Duodenal mucosa (tissue), 2 donors: ENCODE measurements at regions not wholly inside any gene's neighbourhood (a gene's known extent, or its start where the extent isn't known, plus 50 kb on each side); places are given as distances from the start of the nearest gene placed in this dataset.

ENCODE experiments used
- H3K27ac ChIP-seq: one replicate; pipeline ENCODE4 v1.7.0; 2013; ENCODE audit warnings: low read depth, low read length
- H3K27me3 ChIP-seq, 2 donors: one replicate each; pipeline ENCODE4 v1.7.0; 2013; ENCODE audit warnings: low read length in 2 of 2, control low read depth in 1 of 2; ENCODE audit not compliant: insufficient read depth in 2 of 2, control insufficient read depth in 1 of 2
- H3K36me3 ChIP-seq, 2 donors: one replicate each; pipeline ENCODE4 v1.7.0; 2013; ENCODE audit warnings: low read length in 2 of 2, control low read depth in 1 of 2; ENCODE audit not compliant: insufficient read depth in 2 of 2, control insufficient read depth in 1 of 2
- H3K4me1 ChIP-seq, 2 donors: one replicate each; pipeline ENCODE4 v1.7.0; 2013; ENCODE audit warnings: low read length in 2 of 2, control low read depth in 1 of 2; ENCODE audit not compliant: insufficient read depth in 2 of 2, control insufficient read depth in 1 of 2
- H3K4me3 ChIP-seq, 2 donors: one replicate each; pipeline ENCODE4 v1.7.0; 2013; ENCODE audit warnings: low read length in 2 of 2, low read depth in 1 of 2
- H3K9ac ChIP-seq, 2 donors: one replicate each; pipeline ENCODE4 v1.7.0; 2013; ENCODE audit warnings: low read length in 2 of 2, low read depth in 1 of 2
- H3K9me3 ChIP-seq, 2 donors: one replicate each; pipeline ENCODE4 v1.7.0; 2013; ENCODE audit warnings: low read length in 2 of 2, control low read depth in 1 of 2; ENCODE audit not compliant: control insufficient read depth in 1 of 2

- Histone ChIP-seq H3K4me1 (no peaks in the 10 kb centered on the region), H3K9ac (no peak overlapping the region), H3K27ac (no peak overlapping the region), H3K36me3 (no peaks in the 10 kb centered on the region), H3K27me3 (no peaks in the 10 kb centered on the region), H3K9me3 (no peaks in the 10 kb centered on the region), H3K4me3 (no peak overlapping the region)
Measured at GRCh38 chr1:200323856-200324400, 85.9 kb downstream of the ZNF281 start.

DNA sequence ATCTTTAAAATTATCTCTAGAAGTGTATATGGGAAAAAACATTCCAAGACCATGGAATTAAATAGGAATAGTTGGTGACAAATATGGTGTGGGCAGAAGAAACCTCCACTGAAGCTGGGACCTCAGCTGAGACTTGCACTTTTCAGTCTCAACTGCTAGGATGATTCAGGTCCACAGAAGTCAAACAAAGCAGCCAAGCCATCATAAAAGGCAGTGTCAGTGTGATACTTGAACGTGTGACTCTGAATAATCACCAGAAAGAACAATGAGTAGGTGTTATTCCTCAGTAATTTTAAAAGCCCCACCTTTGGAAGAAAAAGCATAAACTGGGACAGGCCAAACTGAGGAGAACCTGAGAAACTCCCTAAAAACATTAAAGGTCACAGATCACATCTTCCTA, 90.7 kb downstream of the ZNF281 start:
- Histone ChIP-seq H3K36me3 (no peaks in the 10 kb centered on the region), H3K9me3 (no peaks in the 10 kb centered on the region), H3K4me3 (no peak overlapping the region), H3K9ac (no peak overlapping the region), H3K4me1 (no peaks in the 10 kb centered on the region), H3K27me3 (peaks cover 8 to 12% of the 10 kb centered on the region in 2 donors), H3K27ac (no peak overlapping the region)

DNA sequence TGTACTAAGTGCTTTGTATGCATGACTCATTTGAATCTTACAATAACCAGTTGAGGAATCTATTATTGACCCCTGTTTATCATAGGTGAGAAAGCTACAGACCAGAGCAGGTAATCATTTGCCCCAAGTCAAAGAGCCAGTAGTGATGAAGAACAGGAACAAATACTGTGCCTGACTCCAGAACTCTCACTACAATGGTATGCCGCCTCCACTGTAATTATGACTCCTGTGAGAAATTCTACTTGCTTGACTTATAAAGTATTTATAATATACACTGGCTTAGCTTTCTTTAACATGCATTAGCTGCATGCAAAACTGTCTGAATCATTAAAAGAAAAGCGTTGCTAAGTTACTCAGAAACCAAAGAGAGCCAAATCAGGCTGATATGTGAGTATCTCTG, 92.6 kb downstream of the ZNF281 start:
- Histone ChIP-seq H3K9me3 (no peaks in the 10 kb centered on the region), H3K4me1 (no peaks in the 10 kb centered on the region)

DNA sequence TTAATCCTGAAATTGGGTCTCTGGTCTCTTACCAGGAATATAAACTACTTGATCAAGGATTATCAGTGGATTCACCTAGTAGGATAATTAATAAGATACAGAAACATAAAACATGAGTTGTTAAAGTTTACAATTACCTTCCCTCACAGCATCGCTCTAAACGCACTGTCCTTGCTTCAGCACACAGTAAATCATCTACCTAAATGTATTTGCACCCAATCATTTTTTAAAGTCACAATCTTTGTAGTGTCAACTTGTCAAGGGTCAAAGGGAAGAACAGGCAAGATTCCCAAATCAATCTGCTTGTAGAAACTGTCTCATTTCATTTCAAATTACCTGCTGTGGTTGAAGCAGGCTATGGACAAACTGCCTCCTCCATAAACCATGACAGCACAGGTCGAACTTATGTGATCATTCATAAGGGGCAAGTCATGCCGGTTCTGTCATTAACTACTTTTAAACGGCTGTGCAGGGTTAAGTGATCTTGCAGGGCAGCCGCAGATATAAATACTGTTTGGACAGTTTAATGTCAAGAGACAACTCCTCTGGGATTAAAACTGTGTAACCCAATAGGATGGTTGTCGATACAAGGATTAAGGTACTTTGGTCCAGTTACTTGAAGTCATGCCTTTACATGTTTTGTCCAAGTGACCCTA, 93.6 kb downstream of the ZNF281 start:
- Histone ChIP-seq H3K27me3 (peaks cover 8 to 12% of the 10 kb centered on the region in 2 donors), H3K36me3 (no peaks in the 10 kb centered on the region), H3K9ac (no peak overlapping the region), H3K9me3 (no peaks in the 10 kb centered on the region), H3K4me1 (no peaks in the 10 kb centered on the region), H3K27ac (no peak overlapping the region), H3K4me3 (no peak overlapping the region)

More for the DNA sequence above, 92.6 kb downstream of the ZNF281 start:
- peaks cover 8 to 12% of the 10 kb centered on the region in 2 donors for H3K27me3 ChIP-seq
- H3K9ac ChIP-seq = no peak overlapping the region
- no peak overlapping the region for H3K27ac ChIP-seq
- H3K4me3 ChIP-seq = no peak overlapping the region
- H3K36me3 ChIP-seq = no peaks in the 10 kb centered on the region

DNA sequence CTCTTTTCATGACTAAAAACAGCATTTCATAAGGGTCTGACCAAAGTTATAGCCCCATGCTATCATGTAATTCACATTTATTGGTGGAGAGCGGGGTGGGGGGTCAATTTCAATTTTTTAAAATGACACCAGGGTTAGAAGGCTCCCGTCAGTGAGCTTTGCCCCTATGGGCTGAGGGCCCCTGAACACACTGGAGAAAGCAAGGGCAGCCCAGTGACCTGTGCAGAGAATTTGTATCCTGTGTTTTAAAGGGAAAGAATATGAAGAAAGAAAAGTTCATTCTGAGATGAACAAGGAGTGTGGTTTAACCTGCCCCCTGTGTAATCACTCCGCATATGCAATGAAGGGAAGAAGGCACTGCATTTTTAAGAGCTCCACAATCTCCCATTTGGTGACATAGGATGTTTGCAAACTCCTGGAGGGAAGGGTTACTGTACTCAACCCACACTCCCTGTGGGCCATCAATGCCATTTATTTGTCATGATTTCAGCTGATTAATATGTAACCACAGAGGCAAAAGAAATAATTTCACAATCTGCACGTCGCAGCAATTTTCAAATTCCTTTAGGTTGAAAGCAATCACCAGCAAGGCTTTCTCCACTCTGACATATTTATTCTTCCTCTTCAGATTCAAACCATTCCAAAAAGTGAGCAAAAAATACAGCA, 95.6 kb downstream of the ZNF281 start:
- Histone ChIP-seq H3K4me1 (no peaks in the 10 kb centered on the region), H3K9me3 (no peaks in the 10 kb centered on the region), H3K9ac (no peak overlapping the region), H3K27ac (no peak overlapping the region), H3K36me3 (no peaks in the 10 kb centered on the region), H3K27me3 (peaks cover 8 to 12% of the 10 kb centered on the region in 2 donors), H3K4me3 (no peak overlapping the region)

GRCh38 chr1:200311256-200311655, 98.6 kb downstream of the ZNF281 start:
- Histone ChIP-seq H3K9me3 (no peaks in the 10 kb centered on the region), H3K36me3 (no peaks in the 10 kb centered on the region), H3K4me3 (no peak overlapping the region), H3K27ac (no peak overlapping the region), H3K9ac (no peak overlapping the region), H3K4me1 (peaks cover 0 to 8% of the 10 kb centered on the region in 2 donors), H3K27me3 (peaks cover 1 to 8% of the 10 kb centered on the region in 2 donors)

- Histone ChIP-seq H3K9me3 (no peaks in the 10 kb centered on the region), H3K27ac (no peak overlapping the region), H3K27me3 (peaks cover 0 to 4% of the 10 kb centered on the region in 2 donors)
Measured at GRCh38 chr1:200310824-200311223, 99.0 kb downstream of the ZNF281 start.

DNA sequence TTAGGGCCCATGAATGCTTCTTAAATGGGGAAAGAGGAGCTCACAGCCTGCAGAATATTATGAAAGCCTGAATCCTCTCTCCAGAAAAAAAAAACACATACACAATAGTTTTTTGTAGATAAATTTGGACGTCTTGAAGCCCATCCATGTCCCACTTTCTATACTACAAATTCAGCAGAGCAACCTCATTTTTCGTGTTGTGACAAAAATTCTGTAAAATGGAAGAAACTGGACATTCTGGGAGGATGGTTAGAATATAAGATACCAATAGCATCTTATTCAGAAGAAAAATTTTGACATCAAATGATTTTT, 102.1 kb downstream of the ZNF281 start:
- Histone ChIP-seq H3K36me3 (no peaks in the 10 kb centered on the region), H3K27ac (no peak overlapping the region), H3K4me1 (peaks cover 0 to 8% of the 10 kb centered on the region in 2 donors), H3K9ac (no peak overlapping the region), H3K27me3 (no peaks in the 10 kb centered on the region), H3K4me3 (no peak overlapping the region), H3K9me3 (no peaks in the 10 kb centered on the region)

More at GRCh38 chr1:200310824-200311223, 99.0 kb downstream of the ZNF281 start:
- H3K9ac ChIP-seq = no peak overlapping the region
- no peak overlapping the region for H3K4me3 ChIP-seq
- H3K36me3 ChIP-seq = no peaks in the 10 kb centered on the region
- H3K4me1 ChIP-seq = peaks cover 0 to 8% of the 10 kb centered on the region in 2 donors

DNA sequence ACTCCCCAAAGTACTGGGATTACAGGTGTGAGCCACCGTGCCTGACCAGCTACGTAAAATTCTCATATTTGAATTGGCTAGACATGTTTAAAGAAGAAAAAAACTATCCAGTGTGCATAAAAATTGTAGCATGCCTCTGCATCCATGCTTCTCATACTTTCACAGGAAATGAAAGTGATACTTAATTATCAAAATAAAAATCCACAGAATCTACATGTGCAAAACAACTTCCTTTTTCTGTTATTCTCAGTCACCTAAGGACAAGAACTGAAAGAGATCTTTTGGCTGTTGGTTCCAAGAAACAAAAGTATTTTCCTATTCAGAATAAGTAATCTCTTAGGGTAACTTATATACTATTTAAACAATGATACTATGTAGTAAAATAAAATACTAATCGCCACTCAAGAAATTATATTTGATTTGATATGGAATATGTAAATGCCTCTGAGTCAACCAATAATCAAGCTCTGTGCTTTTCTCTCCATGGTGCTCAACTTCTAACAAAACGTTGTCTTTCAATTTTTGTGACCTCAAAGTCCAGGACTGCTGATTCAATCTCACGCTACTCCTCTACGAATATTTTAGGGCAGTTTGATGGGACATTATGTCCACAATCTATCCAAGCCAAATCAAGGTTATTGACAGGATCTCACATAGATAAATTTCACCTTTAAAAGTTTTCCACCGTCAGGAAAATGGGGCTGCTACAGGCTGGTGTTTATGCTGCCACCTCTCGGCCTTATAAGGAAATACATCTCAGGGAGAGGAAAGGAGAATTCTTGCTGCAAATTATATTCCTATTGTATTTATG, 102.7 kb downstream of the ZNF281 start:
- H3K4me3 ChIP-seq = no peak overlapping the region
- no peak overlapping the region for H3K27ac ChIP-seq
- no peaks in the 10 kb centered on the region for H3K27me3 ChIP-seq
- no peaks in the 10 kb centered on the region for H3K9me3 ChIP-seq
- H3K36me3 ChIP-seq = no peaks in the 10 kb centered on the region
- H3K9ac ChIP-seq = no peak overlapping the region
- H3K4me1 ChIP-seq = peaks cover 0 to 8% of the 10 kb centered on the region in 2 donors

DNA sequence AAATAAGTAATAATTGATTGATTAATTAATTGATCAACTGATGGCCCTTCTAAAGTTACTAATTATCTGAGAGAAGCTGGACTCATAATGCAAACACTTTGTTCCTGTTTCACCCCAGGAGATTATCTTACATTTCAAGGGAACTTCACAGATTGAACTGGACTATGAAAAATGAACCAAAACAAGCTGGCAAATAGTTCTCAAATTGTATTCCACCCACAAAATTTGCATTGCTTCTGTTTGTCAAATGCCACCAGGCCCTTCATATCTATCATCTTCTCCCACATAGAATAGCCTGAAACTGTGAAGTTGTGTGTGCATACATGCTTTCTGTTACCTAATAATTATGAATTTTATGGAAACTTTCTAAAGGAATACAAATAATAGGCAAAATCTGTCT, 104.0 kb downstream of the ZNF281 start:
- Histone ChIP-seq H3K4me3 (no peak overlapping the region), H3K27ac (no peak overlapping the region), H3K9me3 (no peaks in the 10 kb centered on the region), H3K36me3 (no peaks in the 10 kb centered on the region), H3K27me3 (no peaks in the 10 kb centered on the region), H3K4me1 (peaks cover 8 to 15% of the 10 kb centered on the region in 2 donors), H3K9ac (no peak overlapping the region)
